ENCODE measurements at regions not wholly inside any gene's neighbourhood (a gene's known extent, or its start where the extent isn't known, plus 50 kb on each side); places are given as distances from the start of the nearest gene placed in this dataset.
"Not testable (repeated sequence)": the region's sequence is repeated elsewhere in the genome, so short reads cannot be mapped to it uniquely, and the experiment has no call there.

- DNase-seq (ENCODE audit: extremely low read depth in 1 of 4, low spot score in 3 of 4) (no peak), FAIRE-seq (no peak), ATAC-seq (no peak)
- TF ChIP-seq FOXO4 (CRISPR knock-in tag; IDR thresholded peaks at IDR 0.05): no peak
- no peaks in the 10 kb centered on the region for H3K27me3 ChIP-seq (ENCODE audit: control insufficient read depth in 2 of 2, insufficient read depth in 2 of 2, low read length in 2 of 2)
- no peak overlapping the region for H3K4me2 ChIP-seq (ENCODE audit: insufficient read depth, low read length)
- in situ Hi-C loops (cut with MboI): no loop called here
- WGBS (ENCODE audit: insufficient coverage, low coverage, missing lambda C conversion rate): 5% methylated on average over 2 of the region's 2 CpGs
- intact Hi-C loops (cut with micrococcal nuclease): no loop called here
- H3K27ac ChIP-seq (ENCODE audit: extremely low read depth, low read depth, low read length): no peak overlapping the region
- H2AFZ ChIP-seq (ENCODE audit: low read depth, low read length): no peak overlapping the region
- no peaks in the 10 kb centered on the region for H3K79me2 ChIP-seq (ENCODE audit: control insufficient read depth, insufficient read depth, low read length)
- no peaks in the 10 kb centered on the region for H3K4me1 ChIP-seq (replicated peaks in 1 of 2; ENCODE audit: control insufficient read depth in 2 of 2, insufficient read depth in 2 of 2, low read length in 2 of 2)
- H3K9ac ChIP-seq (ENCODE audit: insufficient read depth in 1 of 2, low read depth in 2 of 2, low read length in 2 of 2): no peak overlapping the region
- no peaks in the 10 kb centered on the region for H4K20me1 ChIP-seq (replicated peaks; ENCODE audit: control insufficient read depth, insufficient read depth, low read length)
- no peaks in the 10 kb centered on the region for H3K9me1 ChIP-seq (ENCODE audit: control insufficient read depth, insufficient read depth, low read length)
- ChIA-PET POLR2A (interaction anchor here (0.6 kb wide), 1 partner anchor 58 kb away, joined by 3 read pairs; no protein-coding TSS in a partner anchor), CTCF (ENCODE audit: low intra/inter-chr PET ratio) (no interaction called here)
- H3K9me3 ChIP-seq (replicated peaks; ENCODE audit: control insufficient read depth, insufficient read depth, low read depth, low read length): no peaks in the 10 kb centered on the region
- no TSS peak for BruUV-seq (replicated peaks)
- no peaks in the 10 kb centered on the region for H3K36me3 ChIP-seq (ENCODE audit: control insufficient read depth, insufficient read depth, low read length)
- H3K4me3 ChIP-seq: no peak overlapping the region
Measured at GRCh38 chr4:155047755-155048154, 160.7 kb upstream of the NPY2R start.

GRCh38 chr4:155054042-155054441 is 154.4 kb upstream of the NPY2R start:
- H3K9ac ChIP-seq (ENCODE audit: insufficient read depth in 1 of 2, low read depth in 2 of 2, low read length in 2 of 2); H3K9me1 ChIP-seq (ENCODE audit: control insufficient read depth, insufficient read depth, low read length); H3K9me3 ChIP-seq (replicated peaks; ENCODE audit: control insufficient read depth, insufficient read depth, low read depth, low read length); ATAC-seq; POLR2A ChIA-PET; H3K4me2 ChIP-seq (ENCODE audit: insufficient read depth, low read length); H3K4me1 ChIP-seq (replicated peaks in 1 of 2; ENCODE audit: control insufficient read depth in 2 of 2, insufficient read depth in 2 of 2, low read length in 2 of 2); DNase-seq (ENCODE audit: extremely low read depth in 1 of 4, low spot score in 3 of 4); H4K20me1 ChIP-seq (replicated peaks; ENCODE audit: control insufficient read depth, insufficient read depth, low read length); H3K27me3 ChIP-seq (ENCODE audit: control insufficient read depth in 2 of 2, insufficient read depth in 2 of 2, low read length in 2 of 2); intact Hi-C loops (cut with micrococcal nuclease); CTCF ChIA-PET (ENCODE audit: low intra/inter-chr PET ratio); BruUV-seq (replicated peaks); H3K27ac ChIP-seq (ENCODE audit: extremely low read depth, low read depth, low read length); H3K36me3 ChIP-seq (ENCODE audit: control insufficient read depth, insufficient read depth, low read length); FAIRE-seq; H3K79me2 ChIP-seq (ENCODE audit: control insufficient read depth, insufficient read depth, low read length); H3K4me3 ChIP-seq; in situ Hi-C loops (cut with MboI); H2AFZ ChIP-seq (ENCODE audit: low read depth, low read length): not testable (repeated sequence)
- WGBS (ENCODE audit: insufficient coverage, low coverage, missing lambda C conversion rate): 0% methylated on average over 1 of the region's 1 CpG

Data from K562 (cell line).